ENCODE measurements at regions not wholly inside any gene's neighbourhood (a gene's known extent, or its start where the extent isn't known, plus 50 kb on each side); places are given as distances from the start of the nearest gene placed in this dataset.

- no peak overlapping the region for H3K4me3 ChIP-seq (ENCODE audit: low read depth, low read length)
- TF ChIP-seq MAX (IDR thresholded peaks at IDR 0.05; ENCODE audit: low read depth, low read length) = no peak
- DNase-seq (ENCODE audit: low read depth) = peak; percentile 9
Measured at GRCh38 chr14:83356080-83356479, 1822.4 kb upstream of the SEL1L start.

- DNase-seq (ENCODE audit: low read depth) = peak; percentile 63
- no peak overlapping the region for H3K4me3 ChIP-seq (ENCODE audit: low read depth, low read length)
- TF ChIP-seq MYC (IDR thresholded peaks at IDR 0.05; ENCODE audit: low read depth, low read length) = no peak
- no peak for TF ChIP-seq POLR2A (IDR thresholded peaks at IDR 0.05; ENCODE audit: extremely low read depth, insufficient read length)
- TF ChIP-seq MAX (IDR thresholded peaks at IDR 0.05; ENCODE audit: low read depth, low read length) = no peak
- TF ChIP-seq CTCF (IDR thresholded peaks at IDR 0.05; ENCODE audit: low read depth, low read length) = no peak
Measured at GRCh38 chr14:83372271-83372670, 1838.6 kb upstream of the SEL1L start.

GRCh38 chr14:83379436-83379835 is 1845.8 kb upstream of the SEL1L start:
- DNase-seq (ENCODE audit: low read depth) = no peak
- H3K4me3 ChIP-seq (ENCODE audit: low read depth, low read length) = no peak overlapping the region
- TF ChIP-seq MYC (IDR thresholded peaks at IDR 0.05; ENCODE audit: low read depth, low read length) (no peak), MAX (IDR thresholded peaks at IDR 0.05; ENCODE audit: low read depth, low read length) (no peak), POLR2A (IDR thresholded peaks at IDR 0.05; ENCODE audit: extremely low read depth, insufficient read length) (no peak), CTCF (IDR thresholded peaks at IDR 0.05; ENCODE audit: low read depth, low read length) (no peak)

- TF ChIP-seq MAX (IDR thresholded peaks at IDR 0.05; ENCODE audit: low read depth, low read length) = no peak
- TF ChIP-seq CTCF (IDR thresholded peaks at IDR 0.05; ENCODE audit: low read depth, low read length) = no peak
- no peak for TF ChIP-seq MYC (IDR thresholded peaks at IDR 0.05; ENCODE audit: low read depth, low read length)
- no peak for TF ChIP-seq POLR2A (IDR thresholded peaks at IDR 0.05; ENCODE audit: extremely low read depth, insufficient read length)
- DNase-seq (ENCODE audit: low read depth) = no peak
- no peak overlapping the region for H3K4me3 ChIP-seq (ENCODE audit: low read depth, low read length)
Measured at GRCh38 chr14:83384253-83384652, 1850.6 kb upstream of the SEL1L start.

GRCh38 chr14:83395321-83395720 is 1861.7 kb upstream of the SEL1L start:
- no peak for TF ChIP-seq MYC (IDR thresholded peaks at IDR 0.05; ENCODE audit: low read depth, low read length)
- no peak for TF ChIP-seq CTCF (IDR thresholded peaks at IDR 0.05; ENCODE audit: low read depth, low read length)
- no peak for TF ChIP-seq MAX (IDR thresholded peaks at IDR 0.05; ENCODE audit: low read depth, low read length)
- no peak for TF ChIP-seq POLR2A (IDR thresholded peaks at IDR 0.05; ENCODE audit: extremely low read depth, insufficient read length)
- no peak for DNase-seq (ENCODE audit: low read depth)
- no peak overlapping the region for H3K4me3 ChIP-seq (ENCODE audit: low read depth, low read length)

GRCh38 chr14:83416476-83416875 is 1882.8 kb upstream of the SEL1L start:
- H3K4me3 ChIP-seq (ENCODE audit: low read depth, low read length) = no peak overlapping the region
- TF ChIP-seq POLR2A (IDR thresholded peaks at IDR 0.05; ENCODE audit: extremely low read depth, insufficient read length) (no peak), MAX (IDR thresholded peaks at IDR 0.05; ENCODE audit: low read depth, low read length) (no peak), CTCF (IDR thresholded peaks at IDR 0.05; ENCODE audit: low read depth, low read length) (no peak), MYC (IDR thresholded peaks at IDR 0.05; ENCODE audit: low read depth, low read length) (no peak)
- DNase-seq (ENCODE audit: low read depth) = peak; percentile 56

All from NB4 (cell line).